ENCODE measurements at regions not wholly inside any gene's neighbourhood (a gene's known extent, or its start where the extent isn't known, plus 50 kb on each side); places are given as distances from the start of the nearest gene placed in this dataset.

- Histone ChIP-seq H3K36me3 (ENCODE audit: control insufficient read depth, insufficient read depth, low read length) (no peaks in the 10 kb centered on the region), H3K27me3 (ENCODE audit: control insufficient read depth, insufficient read depth, low read length) (no peaks in the 10 kb centered on the region), H3K4me3 (ENCODE audit: low read depth, low read length) (no peak overlapping the region)
- no peak for DNase-seq (ENCODE audit: low read depth)
- TF ChIP-seq CTCF (IDR thresholded peaks at IDR 0.05; ENCODE audit: insufficient read depth, low read length, poor library complexity, severe bottlenecking): no peak
These were observed 60.9 kb upstream of the CHRM2 start for GRCh38 chr7:136807598-136807997.

- DNase-seq (ENCODE audit: low read depth): no peak
These were observed 65.4 kb upstream of the CHRM2 start for GRCh38 chr7:136803028-136803427.

GRCh38 chr7:136783934-136784333 lies 84.5 kb upstream of the CHRM2 start:
- Histone ChIP-seq H3K4me3 (ENCODE audit: low read depth, low read length) (no peak overlapping the region), H3K27me3 (ENCODE audit: control insufficient read depth, insufficient read depth, low read length) (no peaks in the 10 kb centered on the region), H3K36me3 (ENCODE audit: control insufficient read depth, insufficient read depth, low read length) (no peaks in the 10 kb centered on the region)
- no peak for TF ChIP-seq CTCF (IDR thresholded peaks at IDR 0.05; ENCODE audit: insufficient read depth, low read length, poor library complexity, severe bottlenecking)
- DNase-seq (ENCODE audit: low read depth): no peak

More at GRCh38 chr7:136803028-136803427, 65.4 kb upstream of the CHRM2 start:
- Histone ChIP-seq H3K36me3 (ENCODE audit: control insufficient read depth, insufficient read depth, low read length) (no peaks in the 10 kb centered on the region), H3K27me3 (ENCODE audit: control insufficient read depth, insufficient read depth, low read length) (no peaks in the 10 kb centered on the region), H3K4me3 (ENCODE audit: low read depth, low read length) (no peak overlapping the region)
- TF ChIP-seq CTCF (IDR thresholded peaks at IDR 0.05; ENCODE audit: insufficient read depth, low read length, poor library complexity, severe bottlenecking): no peak

- no peak overlapping the region for H3K4me3 ChIP-seq (ENCODE audit: low read depth, low read length)
- no peaks in the 10 kb centered on the region for H3K27me3 ChIP-seq (ENCODE audit: control insufficient read depth, insufficient read depth, low read length)
- TF ChIP-seq CTCF (IDR thresholded peaks at IDR 0.05; ENCODE audit: insufficient read depth, low read length, poor library complexity, severe bottlenecking): no peak
- no peak for DNase-seq (ENCODE audit: low read depth)
- H3K36me3 ChIP-seq (ENCODE audit: control insufficient read depth, insufficient read depth, low read length): no peaks in the 10 kb centered on the region
These were observed 126.5 kb upstream of the CHRM2 start for GRCh38 chr7:136741941-136742340.

GRCh38 chr7:136728945-136729344 lies 139.5 kb upstream of the CHRM2 start:
- no peak for TF ChIP-seq CTCF (IDR thresholded peaks at IDR 0.05; ENCODE audit: insufficient read depth, low read length, poor library complexity, severe bottlenecking)
- no peak overlapping the region for H3K4me3 ChIP-seq (ENCODE audit: low read depth, low read length)
- no peaks in the 10 kb centered on the region for H3K36me3 ChIP-seq (ENCODE audit: control insufficient read depth, insufficient read depth, low read length)
- H3K27me3 ChIP-seq (ENCODE audit: control insufficient read depth, insufficient read depth, low read length): no peaks in the 10 kb centered on the region
- no peak for DNase-seq (ENCODE audit: low read depth)

GRCh38 chr7:136726460-136726859 lies 142.0 kb upstream of the CHRM2 start:
- no peak for TF ChIP-seq CTCF (IDR thresholded peaks at IDR 0.05; ENCODE audit: insufficient read depth, low read length, poor library complexity, severe bottlenecking)
- no peak for DNase-seq (ENCODE audit: low read depth)
- H3K36me3 ChIP-seq (ENCODE audit: control insufficient read depth, insufficient read depth, low read length): no peaks in the 10 kb centered on the region
- no peak overlapping the region for H3K4me3 ChIP-seq (ENCODE audit: low read depth, low read length)
- H3K27me3 ChIP-seq (ENCODE audit: control insufficient read depth, insufficient read depth, low read length): no peaks in the 10 kb centered on the region
